Colonic mucosa (tissue), 4 donors: ENCODE measurements at regions not wholly inside any gene's neighbourhood (a gene's known extent, or its start where the extent isn't known, plus 50 kb on each side); places are given as distances from the start of the nearest gene placed in this dataset.

Source experiments
- DNase-seq: peaks from one replicate; pipeline ENCODE4 v3.0.0-alpha.2; 2020
- H3K27ac ChIP-seq: fragments of 200-600 bp; one replicate; pipeline ENCODE4 v1.8.0; 2021
- H3K27me3 ChIP-seq: fragments of 200-600 bp; one replicate; pipeline ENCODE4 v1.8.0; 2021
- H3K36me3 ChIP-seq: fragments of 200-600 bp; one replicate; pipeline ENCODE4 v1.8.0; 2021
- H3K4me1 ChIP-seq: fragments of 200-600 bp; one replicate; pipeline ENCODE4 v1.8.0; 2021; ENCODE audit warnings: mild to moderate bottlenecking
- H3K4me3 ChIP-seq: fragments of 200-600 bp; one replicate; pipeline ENCODE4 v1.8.0; 2021
- H3K9ac ChIP-seq, 2 donors: one replicate each; pipeline ENCODE4 v1.7.0; 2013; ENCODE audit warnings: control low read depth in 2 of 2, low read depth in 2 of 2, low read length in 2 of 2
- H3K9me3 ChIP-seq: fragments of 200-600 bp; one replicate; pipeline ENCODE4 v1.8.0; 2021
- CTCF ChIP-seq: fragments of 200-600 bp; IDR thresholded peaks from one replicate; pipeline ENCODE4 v1.8.0; 2022; ENCODE audit warnings: antibody characterized with exemption, mild to moderate bottlenecking
- intact Hi-C: fragments of 100-400 bp; cut with DNase I; formaldehyde crosslinking; loops from one replicate; pipeline ENCODE4 v1.14.1; 2022
- donor health status: healthy.
- donor health status: DM: no; HTN: no; CAD: no.
- donor health status: DM: no; HTN: no; CAD: no.

GRCh38 chr2:128631698-128632500 is 313.2 kb upstream of the HS6ST1 start:
- Histone ChIP-seq H3K36me3 (no peaks in the 10 kb centered on the region), H3K9me3 (no peaks in the 10 kb centered on the region)
- intact Hi-C loops = no loop called here

GRCh38 chr2:128632501-128632800 is 313.8 kb upstream of the HS6ST1 start:
- TF ChIP-seq CTCF = no peak
- intact Hi-C loops = no loop called here
- Histone ChIP-seq H3K4me1 (no peaks in the 10 kb centered on the region), H3K4me3 (no peak overlapping the region), H3K27ac (no peak overlapping the region), H3K9ac (no peak overlapping the region), H3K36me3 (no peaks in the 10 kb centered on the region), H3K27me3 (no peaks in the 10 kb centered on the region), H3K9me3 (no peaks in the 10 kb centered on the region)
- no peak for DNase-seq

More at GRCh38 chr2:128631698-128632500, 313.2 kb upstream of the HS6ST1 start:
- H3K27me3 ChIP-seq = no peaks in the 10 kb centered on the region
- H3K4me3 ChIP-seq = no peak overlapping the region
- DNase-seq = no peak
- no peak overlapping the region for H3K9ac ChIP-seq
- no peak for TF ChIP-seq CTCF
- H3K27ac ChIP-seq = no peak overlapping the region
- no peaks in the 10 kb centered on the region for H3K4me1 ChIP-seq

GRCh38 chr2:128633501-128633900 is 314.8 kb upstream of the HS6ST1 start:
- H3K4me1 ChIP-seq = no peaks in the 10 kb centered on the region
- no peaks in the 10 kb centered on the region for H3K36me3 ChIP-seq
- H3K9me3 ChIP-seq = no peaks in the 10 kb centered on the region
- H3K27ac ChIP-seq = no peak overlapping the region
- DNase-seq = no peak
- intact Hi-C loops = no loop called here
- TF ChIP-seq CTCF = no peak
- H3K4me3 ChIP-seq = no peak overlapping the region
- H3K9ac ChIP-seq = no peak overlapping the region
- H3K27me3 ChIP-seq = no peaks in the 10 kb centered on the region

- intact Hi-C loops = no loop called here
- DNase-seq = no peak
Measured at GRCh38 chr2:128635361-128635900, 316.8 kb upstream of the HS6ST1 start.

DNA sequence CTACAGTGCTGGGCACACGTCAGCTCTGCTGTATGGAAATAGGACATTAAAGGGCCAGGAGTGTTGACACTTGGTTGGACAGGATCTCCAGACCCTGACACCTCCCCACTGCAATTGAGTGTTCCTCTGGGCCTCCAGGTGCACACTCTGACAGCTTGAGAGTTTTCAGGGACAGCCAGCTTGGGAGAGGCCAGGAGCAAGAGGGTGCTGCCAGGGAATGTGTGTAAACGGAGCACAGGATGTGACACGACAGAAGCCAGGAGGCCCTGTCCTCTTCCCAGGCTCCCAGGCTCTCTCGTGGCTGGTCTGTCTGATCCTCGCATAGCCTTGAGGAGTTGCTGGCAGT is 318.1 kb upstream of the HS6ST1 start:
- intact Hi-C loops = no loop called here
- no peak for DNase-seq

More at GRCh38 chr2:128635361-128635900, 316.8 kb upstream of the HS6ST1 start:
- H3K4me3 ChIP-seq = no peak overlapping the region
- H3K27ac ChIP-seq = no peak overlapping the region
- TF ChIP-seq CTCF = no peak
- H3K27me3 ChIP-seq = no peaks in the 10 kb centered on the region
- H3K4me1 ChIP-seq = no peaks in the 10 kb centered on the region
- H3K9ac ChIP-seq = no peak overlapping the region
- no peaks in the 10 kb centered on the region for H3K36me3 ChIP-seq
- no peaks in the 10 kb centered on the region for H3K9me3 ChIP-seq

More for the DNA sequence above, 318.1 kb upstream of the HS6ST1 start:
- Histone ChIP-seq H3K27ac (no peak overlapping the region), H3K4me3 (no peak overlapping the region), H3K9ac (no peak overlapping the region), H3K4me1 (no peaks in the 10 kb centered on the region), H3K36me3 (no peaks in the 10 kb centered on the region), H3K9me3 (no peaks in the 10 kb centered on the region), H3K27me3 (no peaks in the 10 kb centered on the region)
- TF ChIP-seq CTCF = no peak
